Testis (tissue), 2 donors: ENCODE measurements at regions not wholly inside any gene's neighbourhood (a gene's known extent, or its start where the extent isn't known, plus 50 kb on each side); places are given as distances from the start of the nearest gene placed in this dataset.

Experiments used
- POLR2A ChIP-seq: fragments of 450-650 bp; IDR thresholded peaks from one replicate; pipeline ENCODE4 v1.6.1; 2017; ENCODE audit warnings: antibody characterized with exemption, mild to moderate bottlenecking, moderate library complexity
- TF ChIP-seq, protein P1 (sequence below), 3 experiments: fragments of 450-650 bp in 2 of 3; fragments of 200-600 bp in 1 of 3; sonication (generic) in 1 of 3; IDR thresholded peaks; one replicate each; pipeline ENCODE4 v1.5.1; 2016 to 2019; ENCODE audit warnings: antibody characterized with exemption in 3 of 3, mild to moderate bottlenecking in 2 of 3, moderate library complexity in 1 of 3

DNA sequence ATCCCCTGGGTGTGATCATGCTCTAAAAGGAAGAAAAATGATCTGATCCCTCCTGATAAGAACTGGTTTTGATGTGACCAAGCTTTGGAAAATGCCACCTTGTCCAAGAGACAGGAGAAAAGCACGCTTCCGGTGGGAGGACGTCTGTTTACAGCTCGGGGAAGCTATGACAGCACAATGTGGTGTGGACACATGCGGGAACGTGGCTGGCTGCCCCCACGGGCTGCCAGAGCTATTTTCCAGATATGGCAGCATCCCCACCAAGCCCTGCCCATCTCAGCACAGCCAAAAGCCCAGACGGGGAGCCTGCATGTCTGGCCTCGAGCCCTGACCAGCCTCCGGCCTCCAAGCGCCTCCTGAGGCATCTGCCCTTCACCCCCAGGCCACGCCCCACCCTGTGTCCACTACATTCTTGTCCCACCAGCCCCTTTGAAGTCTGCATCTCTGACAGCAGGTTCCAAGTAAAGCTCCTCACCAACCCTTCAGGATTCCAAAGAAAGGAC is 63.2 kb upstream of the HRH1 start:
- TF ChIP-seq POLR2A, result no peak
- TF ChIP-seq, protein P1, sequence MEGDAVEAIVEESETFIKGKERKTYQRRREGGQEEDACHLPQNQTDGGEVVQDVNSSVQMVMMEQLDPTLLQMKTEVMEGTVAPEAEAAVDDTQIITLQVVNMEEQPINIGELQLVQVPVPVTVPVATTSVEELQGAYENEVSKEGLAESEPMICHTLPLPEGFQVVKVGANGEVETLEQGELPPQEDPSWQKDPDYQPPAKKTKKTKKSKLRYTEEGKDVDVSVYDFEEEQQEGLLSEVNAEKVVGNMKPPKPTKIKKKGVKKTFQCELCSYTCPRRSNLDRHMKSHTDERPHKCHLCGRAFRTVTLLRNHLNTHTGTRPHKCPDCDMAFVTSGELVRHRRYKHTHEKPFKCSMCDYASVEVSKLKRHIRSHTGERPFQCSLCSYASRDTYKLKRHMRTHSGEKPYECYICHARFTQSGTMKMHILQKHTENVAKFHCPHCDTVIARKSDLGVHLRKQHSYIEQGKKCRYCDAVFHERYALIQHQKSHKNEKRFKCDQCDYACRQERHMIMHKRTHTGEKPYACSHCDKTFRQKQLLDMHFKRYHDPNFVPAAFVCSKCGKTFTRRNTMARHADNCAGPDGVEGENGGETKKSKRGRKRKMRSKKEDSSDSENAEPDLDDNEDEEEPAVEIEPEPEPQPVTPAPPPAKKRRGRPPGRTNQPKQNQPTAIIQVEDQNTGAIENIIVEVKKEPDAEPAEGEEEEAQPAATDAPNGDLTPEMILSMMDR (IDR thresholded peaks at IDR 0.05), result no peak
